Fibroblast of lung (primary cell): ENCODE measurements at regions not wholly inside any gene's neighbourhood (a gene's known extent, or its start where the extent isn't known, plus 50 kb on each side); places are given as distances from the start of the nearest gene placed in this dataset.

Experiments
- DNase-seq, 2 donors: peaks; one replicate each; pipeline versions ENCODE4 v3.0.0 to v3.0.0-alpha.2; 2010; ENCODE audit warnings: low read depth in 2 of 2
- H2AFZ ChIP-seq: 2 replicates; pipeline ENCODE4 v1.5.1; 2012; ENCODE audit warnings: low read length, control low read depth, inconsistent platforms
- H3K27ac ChIP-seq: 2 replicates; pipeline ENCODE4 v1.5.1; 2011; ENCODE audit warnings: low read length, control low read depth; ENCODE audit not compliant: insufficient read depth
- H3K27me3 ChIP-seq: 2 replicates; pipeline ENCODE4 v1.5.1; 2011; ENCODE audit warnings: mild to moderate bottlenecking, low read length; ENCODE audit not compliant: control insufficient read depth, insufficient read depth
- H3K36me3 ChIP-seq: 2 replicates; pipeline ENCODE4 v1.5.1; 2011; ENCODE audit warnings: low read length; ENCODE audit not compliant: control insufficient read depth, insufficient read depth
- H3K4me1 ChIP-seq: 2 replicates; pipeline ENCODE4 v1.5.1; 2011; ENCODE audit warnings: low read length; ENCODE audit not compliant: control insufficient read depth, insufficient read depth; ENCODE audit errors: extremely low read depth
- H3K4me2 ChIP-seq: 2 replicates; pipeline ENCODE4 v1.5.1; 2011; ENCODE audit warnings: low read length, control low read depth; ENCODE audit not compliant: insufficient read depth; ENCODE audit errors: extremely low read depth
- H3K4me3 ChIP-seq, 4 experiments: fragments of 200-600 bp in 1 of 4; sonication (generic) in 1 of 4; replicated peaks in 1 of 4; 2 replicates each; pipeline ENCODE4 v1.5.1; 2011 to 2016; ENCODE audit warnings: low read length in 4 of 4, low read depth in 3 of 4, mild to moderate bottlenecking in 3 of 4, control low read depth in 2 of 4, inconsistent platforms in 1 of 4, mixed read lengths in 1 of 4; ENCODE audit not compliant: insufficient read depth in 1 of 4; ENCODE audit errors: control extremely low read depth in 1 of 4
- H3K79me2 ChIP-seq: 2 replicates; pipeline ENCODE4 v1.5.1; 2012; ENCODE audit warnings: mild to moderate bottlenecking, low read length, inconsistent platforms; ENCODE audit not compliant: control insufficient read depth, insufficient read depth
- H3K9ac ChIP-seq: 2 replicates; pipeline ENCODE4 v1.5.1; 2011; ENCODE audit warnings: mild to moderate bottlenecking, low read length, control low read depth; ENCODE audit not compliant: insufficient read depth
- H3K9me3 ChIP-seq: 2 replicates; pipeline ENCODE4 v1.5.1; 2012; ENCODE audit warnings: low read depth, low read length; ENCODE audit not compliant: control insufficient read depth, insufficient read depth
- H4K20me1 ChIP-seq: 2 replicates; pipeline ENCODE4 v1.5.1; 2011; ENCODE audit warnings: low read length; ENCODE audit not compliant: control insufficient read depth, insufficient read depth; ENCODE audit errors: extremely low read depth
- EZH2 ChIP-seq: IDR thresholded peaks from 2 replicates; pipeline ENCODE4 v1.5.1; 2012; ENCODE audit warnings: low read length, control low read depth, mild to moderate bottlenecking; ENCODE audit errors: missing control alignments
- TF ChIP-seq, protein P1 (sequence below), 2 donors: IDR thresholded peaks in 1 of 2; conservative IDR thresholded peaks in 1 of 2; 1 replicate in 1 of 2; 2 replicates in 1 of 2; pipeline ENCODE4 v1.5.1; 2011 to 2012; ENCODE audit warnings: low read length in 2 of 2, control low read depth in 1 of 2, inconsistent platforms in 1 of 2, low read depth in 1 of 2, mild to moderate bottlenecking in 1 of 2

DNA sequence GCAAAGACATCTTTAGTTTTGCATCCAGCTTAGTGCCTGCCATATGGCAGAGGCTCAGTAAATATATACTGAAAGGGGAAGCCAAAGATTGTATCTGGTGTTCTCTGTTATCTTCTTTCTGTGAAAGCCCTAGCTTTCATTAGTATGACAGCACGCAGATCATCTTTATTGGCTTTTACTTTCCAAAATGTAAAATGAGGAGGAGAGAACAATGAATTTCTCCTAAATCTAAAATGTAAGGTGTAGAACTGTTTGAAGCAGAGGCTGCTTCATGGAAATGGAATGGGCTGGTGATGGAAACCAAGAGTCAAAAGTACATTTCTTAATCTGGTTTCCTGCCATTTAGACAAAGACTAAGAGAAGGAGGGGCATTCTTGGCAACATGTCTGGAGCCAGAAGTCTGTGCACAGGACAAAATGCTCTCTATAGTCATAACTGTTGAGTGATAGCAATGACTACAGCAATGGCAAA is 1029.9 kb upstream of the PIK3C3 start:
- Histone ChIP-seq H3K27me3 (no peaks in the 10 kb centered on the region), H3K4me1 (no peaks in the 10 kb centered on the region), H3K9ac (no peak overlapping the region), H3K79me2 (no peaks in the 10 kb centered on the region), H3K9me3 (no peaks in the 10 kb centered on the region), H4K20me1 (no peaks in the 10 kb centered on the region), H3K27ac (no peak overlapping the region), H3K4me2 (no peak overlapping the region), H2AFZ (no peak overlapping the region), H3K4me3 (no peak overlapping the region), H3K36me3 (no peaks in the 10 kb centered on the region)
- peak in 1 of 2 donors; percentile 6 for DNase-seq
- TF ChIP-seq, protein P1, sequence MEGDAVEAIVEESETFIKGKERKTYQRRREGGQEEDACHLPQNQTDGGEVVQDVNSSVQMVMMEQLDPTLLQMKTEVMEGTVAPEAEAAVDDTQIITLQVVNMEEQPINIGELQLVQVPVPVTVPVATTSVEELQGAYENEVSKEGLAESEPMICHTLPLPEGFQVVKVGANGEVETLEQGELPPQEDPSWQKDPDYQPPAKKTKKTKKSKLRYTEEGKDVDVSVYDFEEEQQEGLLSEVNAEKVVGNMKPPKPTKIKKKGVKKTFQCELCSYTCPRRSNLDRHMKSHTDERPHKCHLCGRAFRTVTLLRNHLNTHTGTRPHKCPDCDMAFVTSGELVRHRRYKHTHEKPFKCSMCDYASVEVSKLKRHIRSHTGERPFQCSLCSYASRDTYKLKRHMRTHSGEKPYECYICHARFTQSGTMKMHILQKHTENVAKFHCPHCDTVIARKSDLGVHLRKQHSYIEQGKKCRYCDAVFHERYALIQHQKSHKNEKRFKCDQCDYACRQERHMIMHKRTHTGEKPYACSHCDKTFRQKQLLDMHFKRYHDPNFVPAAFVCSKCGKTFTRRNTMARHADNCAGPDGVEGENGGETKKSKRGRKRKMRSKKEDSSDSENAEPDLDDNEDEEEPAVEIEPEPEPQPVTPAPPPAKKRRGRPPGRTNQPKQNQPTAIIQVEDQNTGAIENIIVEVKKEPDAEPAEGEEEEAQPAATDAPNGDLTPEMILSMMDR (conservative IDR thresholded peaks at IDR 0.05 in 1 of 2, IDR thresholded peaks at IDR 0.05 in 1 of 2; ENCODE audit: low read depth in 1 of 2, low read length in 2 of 2), result no peak
- TF ChIP-seq EZH2, result no peak

GRCh38 chr18:40921845-40922629 is 1033.0 kb upstream of the PIK3C3 start:
- H3K79me2 ChIP-seq, result no peaks in the 10 kb centered on the region
- no peaks in the 10 kb centered on the region for H3K4me1 ChIP-seq
- H3K36me3 ChIP-seq, result no peaks in the 10 kb centered on the region
- no peak overlapping the region for H3K9ac ChIP-seq
- TF ChIP-seq EZH2, result no peak
- TF ChIP-seq, protein P1 (conservative IDR thresholded peaks at IDR 0.05 in 1 of 2, IDR thresholded peaks at IDR 0.05 in 1 of 2; ENCODE audit: low read depth in 1 of 2, low read length in 2 of 2), result no peak
- no peak for DNase-seq
- H2AFZ ChIP-seq, result no peak overlapping the region
- no peaks in the 10 kb centered on the region for H4K20me1 ChIP-seq
- H3K4me2 ChIP-seq, result no peak overlapping the region
- H3K9me3 ChIP-seq, result no peaks in the 10 kb centered on the region
- no peak overlapping the region for H3K4me3 ChIP-seq
- H3K27me3 ChIP-seq, result no peaks in the 10 kb centered on the region
- H3K27ac ChIP-seq, result no peak overlapping the region

- H3K36me3 ChIP-seq, result no peaks in the 10 kb centered on the region
- no peak overlapping the region for H3K4me2 ChIP-seq
- no peak overlapping the region for H2AFZ ChIP-seq
- H3K9ac ChIP-seq, result no peak overlapping the region
- no peaks in the 10 kb centered on the region for H3K9me3 ChIP-seq
- H3K27me3 ChIP-seq, result no peaks in the 10 kb centered on the region
- DNase-seq, result peak; percentile 23 to 29
- no peak for TF ChIP-seq EZH2
- TF ChIP-seq, protein P1 (conservative IDR thresholded peaks at IDR 0.05 in 1 of 2, IDR thresholded peaks at IDR 0.05 in 1 of 2; ENCODE audit: low read depth in 1 of 2, low read length in 2 of 2), result no peak
- no peaks in the 10 kb centered on the region for H4K20me1 ChIP-seq
- no peak overlapping the region for H3K27ac ChIP-seq
- H3K4me1 ChIP-seq, result no peaks in the 10 kb centered on the region
- no peaks in the 10 kb centered on the region for H3K79me2 ChIP-seq
- no peak overlapping the region for H3K4me3 ChIP-seq
Observed at GRCh38 chr18:40917056-40917455, 1038.0 kb upstream of the PIK3C3 start.
